GM12878 (cell line): ENCODE measurements at regions not wholly inside any gene's neighbourhood (a gene's known extent, or its start where the extent isn't known, plus 50 kb on each side); places are given as distances from the start of the nearest gene placed in this dataset.

ENCODE experiments used
- CHD2 ChIP-seq: IDR thresholded peaks from 2 replicates; pipeline ENCODE4 v1.6.1; 2011; ENCODE audit warnings: low read depth, low read length, improper control_type of control experiment, borderline replicate concordance
- CTCF ChIP-seq, 3 experiments: IDR thresholded peaks in 2 of 3; conservative IDR thresholded peaks in 1 of 3; 2 replicates each; pipeline ENCODE4 v1.5.1; 2011; ENCODE audit warnings: low read depth in 3 of 3, low read length in 3 of 3, mild to moderate bottlenecking in 3 of 3, control low read depth in 2 of 3, moderate library complexity in 2 of 3, inconsistent platforms in 1 of 3, mixed read lengths in 1 of 3; ENCODE audit not compliant: control insufficient read depth in 2 of 3, insufficient read depth in 1 of 3; ENCODE audit errors: extremely low read depth in 1 of 3

GRCh38 chr22:27250418-27250817 lies 551.1 kb downstream of the MN1 start:
- TF ChIP-seq CTCF (IDR thresholded peaks at IDR 0.05 in 2 of 3, conservative IDR thresholded peaks at IDR 0.05 in 1 of 3; ENCODE audit: control insufficient read depth in 2 of 3, extremely low read depth in 1 of 3, insufficient read depth in 1 of 3, low read depth in 3 of 3, low read length in 3 of 3) = no peak
- TF ChIP-seq CHD2 = no peak
